Spleen (tissue), 11 donors: ENCODE measurements at regions not wholly inside any gene's neighbourhood (a gene's known extent, or its start where the extent isn't known, plus 50 kb on each side); places are given as distances from the start of the nearest gene placed in this dataset.

ENCODE experiments used
- DNase-seq: peaks from one replicate; pipeline ENCODE4 v3.0.0-alpha.2; 2020
- H3K27ac ChIP-seq, 8 donors: fragments of 200-600 bp; sonication (generic) in 7 of 8; 1 replicate in 4 of 8; 2 replicates in 4 of 8; pipeline versions ENCODE4 v1.5.0 to v1.8.0; 2016 to 2021; ENCODE audit warnings: inconsistent platforms in 4 of 8, mild to moderate bottlenecking in 4 of 8, moderate library complexity in 1 of 8
- H3K27me3 ChIP-seq, 7 donors: fragments of 200-600 bp; sonication (generic) in 6 of 7; replicated peaks in 1 of 7; 1 replicate in 4 of 7; 2 replicates in 3 of 7; pipeline versions ENCODE4 v1.5.0 to v1.8.0; 2016 to 2021; ENCODE audit warnings: inconsistent platforms in 3 of 7, mild to moderate bottlenecking in 1 of 7
- H3K36me3 ChIP-seq, 6 donors: fragments of 200-600 bp; sonication (generic) in 5 of 6; 1 replicate in 4 of 6; 2 replicates in 2 of 6; pipeline versions ENCODE4 v1.5.0 to v1.8.0; 2016 to 2021; ENCODE audit warnings: inconsistent platforms in 2 of 6
- H3K4me1 ChIP-seq, 6 donors: fragments of 200-600 bp; sonication (generic) in 5 of 6; 1 replicate in 3 of 6; 2 replicates in 3 of 6; pipeline versions ENCODE4 v1.5.0 to v1.8.0; 2016 to 2021; ENCODE audit warnings: inconsistent platforms in 3 of 6
- H3K4me3 ChIP-seq, 8 donors: fragments of 200-600 bp; sonication (generic) in 7 of 8; 1 replicate in 4 of 8; 2 replicates in 4 of 8; pipeline versions ENCODE4 v1.5.0 to v1.8.0; 2016 to 2021; ENCODE audit warnings: inconsistent platforms in 4 of 8, mild to moderate bottlenecking in 4 of 8, moderate library complexity in 2 of 8
- H3K9me3 ChIP-seq, 8 donors: fragments of 200-600 bp; sonication (generic) in 7 of 8; 1 replicate in 4 of 8; 2 replicates in 4 of 8; pipeline versions ENCODE4 v1.5.0 to v1.8.0; 2016 to 2021; ENCODE audit warnings: inconsistent platforms in 4 of 8
- POLR2A ChIP-seq, 3 donors: fragments of 450-650 bp; IDR thresholded peaks; one replicate each; pipeline ENCODE4 v1.5.1; 2017; ENCODE audit warnings: antibody characterized with exemption in 3 of 3, mild to moderate bottlenecking in 1 of 3
- POLR2AphosphoS5 ChIP-seq, 3 donors: sonication (generic); formaldehyde crosslinking; IDR thresholded peaks; one replicate each; pipeline ENCODE4 v1.5.1; 2017; ENCODE audit warnings: antibody characterized with exemption in 3 of 3
- WGBS, 5 donors: extraction: QIAGEN DNeasy Blood & Tissue Kit in 3 of 5; methylation state at CpG; one replicate each; pipeline versions ENCODE4 v1.1.5 to v1.1.7; 2013 to 2018; 5-methylcytosine and 5-hydroxymethylcytosine counted together
- intact Hi-C: fragments of 100-400 bp; cut with DNase I; formaldehyde crosslinking; loops from one replicate; pipeline ENCODE4 v1.15.0; 2023; ENCODE audit warnings: low total_unique reads
- TF ChIP-seq, protein P1 (sequence below), 11 experiments: fragments of 200-600 bp in 7 of 11; fragments of 450-650 bp in 4 of 11; sonication (generic) in 4 of 11; IDR thresholded peaks in 8 of 11; conservative IDR thresholded peaks in 3 of 11; 1 replicate in 7 of 11; 2 replicates in 4 of 11; pipeline versions ENCODE4 v1.4.0 to v1.8.0; 2016 to 2021; ENCODE audit warnings: antibody characterized with exemption in 11 of 11, inconsistent platforms in 4 of 11, mild to moderate bottlenecking in 1 of 11
- donor health status: healthy with polysubstance abuse.
- donor health status: DM: no; HTN: no; CAD: no; lungs with moderate emphysema.
- donor health status: DM: no; HTN: no; CAD: no.
- donor health status: Bipolar disorder and iron deficiency.
- donor health status: healthy.
- donor health status: DM: no; HTN: no; CAD: no.
- donor health status: DM: yes; HTN: yes; CAD: no.

- intact Hi-C loops, result no loop called here
- H3K4me3 ChIP-seq, result no peak overlapping the region
- WGBS, 5 donors, result 27 to 63% (median 30%) methylated on average over 2 of the region's 2 CpGs
- no peaks in the 10 kb centered on the region for H3K27me3 ChIP-seq
- no peak for DNase-seq
- no peaks in the 10 kb centered on the region for H3K36me3 ChIP-seq
- TF ChIP-seq POLR2AphosphoS5 (IDR thresholded peaks at IDR 0.05) (no peak), POLR2A (IDR thresholded peaks at IDR 0.05) (no peak)
- TF ChIP-seq, protein P1, sequence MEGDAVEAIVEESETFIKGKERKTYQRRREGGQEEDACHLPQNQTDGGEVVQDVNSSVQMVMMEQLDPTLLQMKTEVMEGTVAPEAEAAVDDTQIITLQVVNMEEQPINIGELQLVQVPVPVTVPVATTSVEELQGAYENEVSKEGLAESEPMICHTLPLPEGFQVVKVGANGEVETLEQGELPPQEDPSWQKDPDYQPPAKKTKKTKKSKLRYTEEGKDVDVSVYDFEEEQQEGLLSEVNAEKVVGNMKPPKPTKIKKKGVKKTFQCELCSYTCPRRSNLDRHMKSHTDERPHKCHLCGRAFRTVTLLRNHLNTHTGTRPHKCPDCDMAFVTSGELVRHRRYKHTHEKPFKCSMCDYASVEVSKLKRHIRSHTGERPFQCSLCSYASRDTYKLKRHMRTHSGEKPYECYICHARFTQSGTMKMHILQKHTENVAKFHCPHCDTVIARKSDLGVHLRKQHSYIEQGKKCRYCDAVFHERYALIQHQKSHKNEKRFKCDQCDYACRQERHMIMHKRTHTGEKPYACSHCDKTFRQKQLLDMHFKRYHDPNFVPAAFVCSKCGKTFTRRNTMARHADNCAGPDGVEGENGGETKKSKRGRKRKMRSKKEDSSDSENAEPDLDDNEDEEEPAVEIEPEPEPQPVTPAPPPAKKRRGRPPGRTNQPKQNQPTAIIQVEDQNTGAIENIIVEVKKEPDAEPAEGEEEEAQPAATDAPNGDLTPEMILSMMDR (IDR thresholded peaks at IDR 0.05 in 8 of 11, conservative IDR thresholded peaks at IDR 0.05 in 3 of 11), result no peak
- H3K27ac ChIP-seq, result no peak overlapping the region
- no peaks in the 10 kb centered on the region for H3K9me3 ChIP-seq
- H3K4me1 ChIP-seq, result no peaks in the 10 kb centered on the region
Measured at GRCh38 chr9:8140557-8140956, 341.0 kb upstream of the DMAC1 start.

DNA sequence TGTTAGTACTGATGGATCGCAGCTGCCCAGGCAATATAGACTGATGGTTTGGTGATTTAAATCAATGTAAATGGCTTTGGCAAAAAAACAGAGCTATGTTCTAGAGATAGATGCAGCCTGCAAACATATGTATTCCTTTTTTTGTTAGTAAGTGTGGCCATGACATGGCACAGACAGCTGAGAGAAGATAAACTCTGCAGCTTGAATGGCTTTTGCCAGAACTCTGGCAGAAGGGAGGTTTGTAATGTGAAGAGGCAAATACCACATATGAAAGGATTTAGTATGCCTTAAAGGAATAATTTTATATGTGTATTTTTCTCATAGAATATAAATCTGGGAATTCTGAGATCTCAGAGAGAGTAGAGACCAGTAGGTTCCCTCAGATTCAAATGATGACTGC is 340.2 kb upstream of the DMAC1 start:
- no peak for TF ChIP-seq POLR2AphosphoS5 (IDR thresholded peaks at IDR 0.05)
- intact Hi-C loops, result no loop called here
- Histone ChIP-seq H3K27ac (no peak overlapping the region), H3K9me3 (no peaks in the 10 kb centered on the region), H3K4me1 (no peaks in the 10 kb centered on the region), H3K4me3 (no peak overlapping the region), H3K36me3 (no peaks in the 10 kb centered on the region), H3K27me3 (no peaks in the 10 kb centered on the region)
- DNase-seq, result no peak
- 96 to 100% (median 100%) methylated on average over 1 of the region's 1 CpG for WGBS, 5 donors

GRCh38 chr9:8136477-8136876 is 336.9 kb upstream of the DMAC1 start:
- H3K27me3 ChIP-seq, result no peaks in the 10 kb centered on the region
- H3K4me1 ChIP-seq, result no peaks in the 10 kb centered on the region
- H3K36me3 ChIP-seq, result no peaks in the 10 kb centered on the region
- H3K27ac ChIP-seq, result no peak overlapping the region
- no peak for DNase-seq
- 68 to 89% (median 76%) methylated on average over 1 of the region's 1 CpG for WGBS, 5 donors
- H3K9me3 ChIP-seq, result no peaks in the 10 kb centered on the region
- intact Hi-C loops, result no loop called here
- no peak overlapping the region for H3K4me3 ChIP-seq
- TF ChIP-seq, protein P1 (IDR thresholded peaks at IDR 0.05 in 8 of 11, conservative IDR thresholded peaks at IDR 0.05 in 3 of 11), result no peak
- TF ChIP-seq POLR2A (IDR thresholded peaks at IDR 0.05) (no peak), POLR2AphosphoS5 (IDR thresholded peaks at IDR 0.05) (no peak)

GRCh38 chr9:8134635-8135034 is 335.1 kb upstream of the DMAC1 start:
- 83 to 92% (median 87%) methylated on average over 3 of the region's 3 CpGs for WGBS, 5 donors
- Histone ChIP-seq H3K9me3 (no peaks in the 10 kb centered on the region), H3K27ac (no peak overlapping the region), H3K36me3 (no peaks in the 10 kb centered on the region), H3K4me1 (no peaks in the 10 kb centered on the region), H3K27me3 (no peaks in the 10 kb centered on the region), H3K4me3 (no peak overlapping the region)
- intact Hi-C loops, result no loop called here
- no peak for DNase-seq
- TF ChIP-seq POLR2A (IDR thresholded peaks at IDR 0.05), result no peak
- no peak for TF ChIP-seq POLR2AphosphoS5 (IDR thresholded peaks at IDR 0.05)
- TF ChIP-seq, protein P1 (IDR thresholded peaks at IDR 0.05 in 8 of 11, conservative IDR thresholded peaks at IDR 0.05 in 3 of 11), result no peak

DNA sequence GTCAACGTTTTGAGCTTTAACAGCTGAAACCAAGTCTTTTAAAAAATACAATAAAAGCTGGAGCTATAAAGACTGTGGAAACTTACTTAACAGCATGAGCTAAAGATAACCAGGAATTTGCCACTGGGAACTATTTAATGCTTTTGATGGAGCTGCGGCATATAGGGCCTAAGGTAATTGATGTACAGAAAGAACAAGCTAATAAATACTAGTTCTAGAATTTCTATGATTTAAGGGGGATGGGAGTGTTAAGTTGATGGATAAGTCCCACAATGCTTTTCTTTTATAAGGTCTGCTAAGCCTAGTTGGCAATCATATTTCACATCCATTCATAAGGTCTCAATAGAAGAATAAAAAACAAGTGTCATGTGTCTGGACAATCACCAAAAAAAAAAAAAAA is 334.0 kb upstream of the DMAC1 start:
- DNase-seq, result no peak
- TF ChIP-seq POLR2AphosphoS5 (IDR thresholded peaks at IDR 0.05) (no peak), POLR2A (IDR thresholded peaks at IDR 0.05) (no peak)
- TF ChIP-seq, protein P1 (IDR thresholded peaks at IDR 0.05 in 8 of 11, conservative IDR thresholded peaks at IDR 0.05 in 3 of 11), result no peak
- no peak overlapping the region for H3K4me3 ChIP-seq
- H3K27ac ChIP-seq, result no peak overlapping the region
- no peaks in the 10 kb centered on the region for H3K27me3 ChIP-seq
- H3K36me3 ChIP-seq, result no peaks in the 10 kb centered on the region
- intact Hi-C loops, result no loop called here
- H3K9me3 ChIP-seq, result no peaks in the 10 kb centered on the region
- WGBS, 5 donors, result 62 to 76% (median 65%) methylated on average over 2 of the region's 2 CpGs
- no peaks in the 10 kb centered on the region for H3K4me1 ChIP-seq
